ENCODE measurements at regions not wholly inside any gene's neighbourhood (a gene's known extent, or its start where the extent isn't known, plus 50 kb on each side); places are given as distances from the start of the nearest gene placed in this dataset.

GRCh38 chr4:171162478-171162877 is 650.7 kb upstream of the GALNTL6 start:
- TF ChIP-seq EZH2 (IDR thresholded peaks at IDR 0.05; ENCODE audit: borderline replicate concordance, low read depth, low read length, severe bottlenecking): no peak
- TF ChIP-seq, protein P1, sequence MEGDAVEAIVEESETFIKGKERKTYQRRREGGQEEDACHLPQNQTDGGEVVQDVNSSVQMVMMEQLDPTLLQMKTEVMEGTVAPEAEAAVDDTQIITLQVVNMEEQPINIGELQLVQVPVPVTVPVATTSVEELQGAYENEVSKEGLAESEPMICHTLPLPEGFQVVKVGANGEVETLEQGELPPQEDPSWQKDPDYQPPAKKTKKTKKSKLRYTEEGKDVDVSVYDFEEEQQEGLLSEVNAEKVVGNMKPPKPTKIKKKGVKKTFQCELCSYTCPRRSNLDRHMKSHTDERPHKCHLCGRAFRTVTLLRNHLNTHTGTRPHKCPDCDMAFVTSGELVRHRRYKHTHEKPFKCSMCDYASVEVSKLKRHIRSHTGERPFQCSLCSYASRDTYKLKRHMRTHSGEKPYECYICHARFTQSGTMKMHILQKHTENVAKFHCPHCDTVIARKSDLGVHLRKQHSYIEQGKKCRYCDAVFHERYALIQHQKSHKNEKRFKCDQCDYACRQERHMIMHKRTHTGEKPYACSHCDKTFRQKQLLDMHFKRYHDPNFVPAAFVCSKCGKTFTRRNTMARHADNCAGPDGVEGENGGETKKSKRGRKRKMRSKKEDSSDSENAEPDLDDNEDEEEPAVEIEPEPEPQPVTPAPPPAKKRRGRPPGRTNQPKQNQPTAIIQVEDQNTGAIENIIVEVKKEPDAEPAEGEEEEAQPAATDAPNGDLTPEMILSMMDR (IDR thresholded peaks at IDR 0.05; ENCODE audit: extremely low read depth in 1 of 2, insufficient read depth in 1 of 2, low read depth in 1 of 2, low read length in 2 of 2): no peak
- no peak for TF ChIP-seq POLR2A (IDR thresholded peaks at IDR 0.05; ENCODE audit: low read depth, low read length)
- TF ChIP-seq MYC (IDR thresholded peaks at IDR 0.05; ENCODE audit: low read depth, low read length): no peak
- TF ChIP-seq POLR2AphosphoS5 (IDR thresholded peaks at IDR 0.05; ENCODE audit: insufficient read depth, low read depth, low read length): no peak
